ENCODE measurements at regions not wholly inside any gene's neighbourhood (a gene's known extent, or its start where the extent isn't known, plus 50 kb on each side); places are given as distances from the start of the nearest gene placed in this dataset.

- no peak for TF ChIP-seq POLR2A (IDR thresholded peaks at IDR 0.05)
- TF ChIP-seq, protein P1, sequence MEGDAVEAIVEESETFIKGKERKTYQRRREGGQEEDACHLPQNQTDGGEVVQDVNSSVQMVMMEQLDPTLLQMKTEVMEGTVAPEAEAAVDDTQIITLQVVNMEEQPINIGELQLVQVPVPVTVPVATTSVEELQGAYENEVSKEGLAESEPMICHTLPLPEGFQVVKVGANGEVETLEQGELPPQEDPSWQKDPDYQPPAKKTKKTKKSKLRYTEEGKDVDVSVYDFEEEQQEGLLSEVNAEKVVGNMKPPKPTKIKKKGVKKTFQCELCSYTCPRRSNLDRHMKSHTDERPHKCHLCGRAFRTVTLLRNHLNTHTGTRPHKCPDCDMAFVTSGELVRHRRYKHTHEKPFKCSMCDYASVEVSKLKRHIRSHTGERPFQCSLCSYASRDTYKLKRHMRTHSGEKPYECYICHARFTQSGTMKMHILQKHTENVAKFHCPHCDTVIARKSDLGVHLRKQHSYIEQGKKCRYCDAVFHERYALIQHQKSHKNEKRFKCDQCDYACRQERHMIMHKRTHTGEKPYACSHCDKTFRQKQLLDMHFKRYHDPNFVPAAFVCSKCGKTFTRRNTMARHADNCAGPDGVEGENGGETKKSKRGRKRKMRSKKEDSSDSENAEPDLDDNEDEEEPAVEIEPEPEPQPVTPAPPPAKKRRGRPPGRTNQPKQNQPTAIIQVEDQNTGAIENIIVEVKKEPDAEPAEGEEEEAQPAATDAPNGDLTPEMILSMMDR (IDR thresholded peaks at IDR 0.05), result peak in 2 of 4 experiments; percentile 6 to 31
Measured at GRCh38 chr1:34549199-34549598, 205.6 kb upstream of the GJB5 start.

Measured in prostate gland (tissue), 2 donors.